ENCODE measurements at regions not wholly inside any gene's neighbourhood (a gene's known extent, or its start where the extent isn't known, plus 50 kb on each side); places are given as distances from the start of the nearest gene placed in this dataset.

DNA sequence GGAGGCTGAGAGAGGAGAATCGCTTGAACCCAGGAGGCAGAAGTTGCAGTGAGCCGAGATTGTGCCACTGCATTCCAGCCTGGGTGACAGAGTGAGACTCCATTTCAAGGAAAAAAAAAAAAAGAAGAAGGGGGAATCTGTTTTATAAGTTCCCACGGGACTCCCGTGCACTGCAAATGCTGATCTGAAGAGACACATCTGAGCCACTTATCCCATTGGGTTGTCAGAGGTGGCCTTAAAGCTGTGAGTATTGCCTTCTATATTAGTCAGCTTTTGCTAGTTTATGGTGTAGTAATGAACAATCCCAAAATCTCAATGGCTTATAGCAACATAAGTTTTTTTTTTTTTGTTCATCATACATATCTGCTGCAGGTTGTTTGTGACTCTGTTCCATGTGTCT, 82.8 kb downstream of the MRM1 start:
- H3K27me3 ChIP-seq, result no peaks in the 10 kb centered on the region
- intact Hi-C loops (cut with DNase I), result no loop called here

GRCh38 chr17:36686123-36686669, 84.8 kb downstream of the MRM1 start:
- intact Hi-C loops (cut with DNase I), result no loop called here
- no peaks in the 10 kb centered on the region for H3K4me1 ChIP-seq (replicated peaks in 1 of 2)
- no peak for DNase-seq
- TF ChIP-seq POLR2A (IDR thresholded peaks at IDR 0.05), result no peak
- TF ChIP-seq CTCF (IDR thresholded peaks at IDR 0.05), result no peak
- H3K27me3 ChIP-seq, result no peaks in the 10 kb centered on the region
- no peaks in the 10 kb centered on the region for H3K36me3 ChIP-seq (replicated peaks in 1 of 2)
- H3K9me3 ChIP-seq (replicated peaks in 1 of 3), result no peaks in the 10 kb centered on the region
- H3K27ac ChIP-seq, result no peak overlapping the region
- no peak overlapping the region for H3K4me3 ChIP-seq
- 68 to 75% (median 72%) methylated on average over 8 to 15 of the region's 15 CpGs for WGBS, 4 donors

More for the DNA sequence above, 82.8 kb downstream of the MRM1 start:
- Histone ChIP-seq H3K9me3 (replicated peaks in 1 of 3) (no peaks in the 10 kb centered on the region), H3K4me3 (no peak overlapping the region), H3K4me1 (replicated peaks in 1 of 2) (no peaks in the 10 kb centered on the region), H3K27ac (no peak overlapping the region), H3K36me3 (replicated peaks in 1 of 2) (no peaks in the 10 kb centered on the region)
- TF ChIP-seq POLR2A (IDR thresholded peaks at IDR 0.05) (no peak), CTCF (IDR thresholded peaks at IDR 0.05) (no peak)
- DNase-seq, result no peak
- WGBS, 4 donors, result 85 to 91% (median 86%) methylated on average over 4 of the region's 4 CpGs

- no peak for DNase-seq
- intact Hi-C loops (cut with DNase I), result no loop called here
- Histone ChIP-seq H3K36me3 (replicated peaks in 1 of 2) (no peaks in the 10 kb centered on the region), H3K4me1 (replicated peaks in 1 of 2) (no peaks in the 10 kb centered on the region), H3K27ac (no peak overlapping the region), H3K9me3 (replicated peaks in 1 of 3) (no peaks in the 10 kb centered on the region), H3K4me3 (no peak overlapping the region), H3K27me3 (no peaks in the 10 kb centered on the region)
- 49 to 76% (median 58%) methylated on average over 4 to 5 of the region's 5 CpGs for WGBS, 4 donors
- no peak for TF ChIP-seq POLR2A (IDR thresholded peaks at IDR 0.05)
- no peak for TF ChIP-seq CTCF (IDR thresholded peaks at IDR 0.05)
Measured at GRCh38 chr17:36687736-36688135, 86.4 kb downstream of the MRM1 start.

DNA sequence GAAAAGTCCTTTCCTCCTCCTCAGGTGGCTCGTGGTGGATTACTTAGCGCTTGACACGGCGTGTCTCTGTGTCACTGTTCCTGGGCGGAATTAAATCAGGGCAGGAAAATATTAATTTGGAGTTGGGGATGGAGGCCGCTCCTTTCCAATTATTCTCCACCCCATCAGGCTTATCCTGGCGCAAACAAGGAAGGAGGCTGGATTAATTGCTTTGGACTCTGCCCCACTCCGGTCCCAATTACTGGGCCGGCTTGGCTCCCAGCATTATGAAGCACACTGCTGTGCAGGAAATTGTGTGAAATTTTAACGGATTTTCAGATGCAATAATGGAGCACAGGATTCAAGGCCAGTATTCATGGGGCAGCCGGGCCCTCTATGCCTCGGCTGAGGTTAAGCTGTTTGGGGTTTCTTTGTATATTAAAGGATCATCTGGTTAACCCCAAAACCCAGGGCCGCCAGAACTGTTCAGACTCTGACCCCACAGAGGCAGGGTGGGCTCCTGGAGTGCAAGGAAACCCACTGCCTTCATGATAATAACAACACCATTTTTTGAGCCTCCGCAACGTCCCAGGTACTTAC, 87.8 kb downstream of the MRM1 start:
- H3K27me3 ChIP-seq, result no peaks in the 10 kb centered on the region
- no peaks in the 10 kb centered on the region for H3K9me3 ChIP-seq (replicated peaks in 1 of 3)
- WGBS, 4 donors, result 81 to 90% (median 85%) methylated on average over 14 to 15 of the region's 15 CpGs
- intact Hi-C loops (cut with DNase I), result no loop called here
- no peak for TF ChIP-seq POLR2A (IDR thresholded peaks at IDR 0.05)
- no peak for TF ChIP-seq CTCF (IDR thresholded peaks at IDR 0.05)
- H3K27ac ChIP-seq, result no peak overlapping the region
- no peaks in the 10 kb centered on the region for H3K36me3 ChIP-seq (replicated peaks in 1 of 2)
- H3K4me3 ChIP-seq, result no peak overlapping the region
- H3K4me1 ChIP-seq (replicated peaks in 1 of 2), result no peaks in the 10 kb centered on the region
- no peak for DNase-seq

Measured in adrenal gland (tissue), 9 donors.